Activated naive CD8-positive, alpha-beta T cell (primary cell): ENCODE measurements at regions not wholly inside any gene's neighbourhood (a gene's known extent, or its start where the extent isn't known, plus 50 kb on each side); places are given as distances from the start of the nearest gene placed in this dataset.

ENCODE experiments used
- H3K27ac Mint-ChIP-seq: one replicate; pipeline ENCODE4 v1.8.0; 2021; ENCODE audit warnings: mixed read lengths
- H3K27me3 Mint-ChIP-seq: one replicate; pipeline ENCODE4 v1.8.0; 2021; ENCODE audit warnings: mixed read lengths
- H3K36me3 Mint-ChIP-seq: one replicate; pipeline ENCODE4 v1.8.0; 2021; ENCODE audit warnings: mixed read lengths
- H3K4me1 Mint-ChIP-seq: one replicate; pipeline ENCODE4 v1.8.0; 2021; ENCODE audit warnings: low read depth, mixed read lengths
- H3K4me3 Mint-ChIP-seq: one replicate; pipeline ENCODE4 v1.8.0; 2021; ENCODE audit warnings: mild to moderate bottlenecking, mixed read lengths
- H3K9me3 Mint-ChIP-seq: one replicate; pipeline ENCODE4 v1.8.0; 2021; ENCODE audit warnings: low read depth, mixed read lengths

- H3K4me1 Mint-ChIP-seq: no peaks in the 10 kb centered on the region
- peaks cover 7% of the 10 kb centered on the region for H3K27me3 Mint-ChIP-seq
- no peak overlapping the region for H3K27ac Mint-ChIP-seq
- H3K36me3 Mint-ChIP-seq: no peaks in the 10 kb centered on the region
- no peak overlapping the region for H3K4me3 Mint-ChIP-seq
- H3K9me3 Mint-ChIP-seq: no peaks in the 10 kb centered on the region
Observed at GRCh38 chr1:87800006-87800405, 471.3 kb downstream of the LMO4 start.

DNA sequence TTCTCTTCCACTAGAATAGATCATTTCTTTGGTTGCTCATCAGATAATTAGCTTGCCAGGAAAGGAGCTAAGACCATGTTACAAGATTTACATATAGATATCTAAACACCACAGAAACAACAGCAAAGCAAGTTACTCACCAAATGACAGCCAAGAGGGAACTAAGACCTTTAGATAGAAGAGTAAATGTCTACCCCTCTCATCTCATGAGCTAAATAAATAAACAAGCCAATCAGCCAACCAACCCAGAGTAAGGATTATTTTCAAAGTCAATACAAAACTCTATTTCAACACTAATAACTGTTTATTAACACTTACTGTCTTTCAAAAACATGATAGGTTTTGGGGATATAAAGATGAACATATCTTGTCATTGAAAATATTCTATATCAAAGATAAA, 474.7 kb downstream of the LMO4 start:
- Mint-ChIP-seq H3K4me3 (no peak overlapping the region), H3K9me3 (no peaks in the 10 kb centered on the region), H3K4me1 (no peaks in the 10 kb centered on the region), H3K27ac (no peak overlapping the region), H3K27me3 (peaks cover 7% of the 10 kb centered on the region), H3K36me3 (no peaks in the 10 kb centered on the region)

- H3K27ac Mint-ChIP-seq: no peak overlapping the region
Observed at GRCh38 chr1:87804128-87804527, 475.4 kb downstream of the LMO4 start.

DNA sequence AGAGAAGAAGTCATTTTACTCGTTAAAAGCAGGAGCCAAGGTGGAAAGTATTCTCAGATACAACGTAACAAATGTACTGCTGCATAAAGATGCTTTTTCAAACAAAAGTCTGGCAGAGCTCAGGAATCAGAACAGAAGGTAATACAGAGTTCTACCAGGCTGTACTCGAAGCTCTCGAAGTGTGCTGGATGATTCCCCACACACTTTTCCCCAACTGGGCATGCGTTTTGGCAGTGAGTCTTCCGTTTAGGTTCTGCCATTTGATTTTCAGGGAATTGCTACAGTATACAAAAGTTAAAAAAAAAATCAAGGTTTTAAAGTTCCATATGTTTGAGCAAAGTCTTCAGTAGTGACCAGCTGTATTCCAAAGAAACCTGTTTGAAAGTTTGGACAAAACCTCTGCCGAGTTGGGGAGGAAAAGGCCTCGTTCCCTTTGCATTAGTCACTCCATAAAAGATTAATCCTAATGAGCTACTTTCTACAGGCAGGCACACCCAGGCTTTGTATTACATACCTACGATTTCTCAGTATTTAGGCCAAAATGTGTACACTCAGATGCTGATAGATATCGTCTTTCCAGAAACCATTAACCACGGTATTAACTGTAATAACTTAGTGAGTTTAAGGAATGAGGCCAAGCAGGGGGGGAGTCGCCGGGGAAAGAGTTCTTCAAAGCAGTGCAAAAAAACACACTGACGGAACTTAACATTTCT, 477.1 kb downstream of the LMO4 start:
- H3K4me1 Mint-ChIP-seq: no peaks in the 10 kb centered on the region
- H3K4me3 Mint-ChIP-seq: no peak overlapping the region
- no peaks in the 10 kb centered on the region for H3K9me3 Mint-ChIP-seq
- no peak overlapping the region for H3K27ac Mint-ChIP-seq
- H3K36me3 Mint-ChIP-seq: no peaks in the 10 kb centered on the region
- peaks cover 5% of the 10 kb centered on the region for H3K27me3 Mint-ChIP-seq

More at GRCh38 chr1:87804128-87804527, 475.4 kb downstream of the LMO4 start:
- no peaks in the 10 kb centered on the region for H3K9me3 Mint-ChIP-seq
- no peak overlapping the region for H3K4me3 Mint-ChIP-seq
- no peaks in the 10 kb centered on the region for H3K36me3 Mint-ChIP-seq
- no peaks in the 10 kb centered on the region for H3K4me1 Mint-ChIP-seq
- H3K27me3 Mint-ChIP-seq: peaks cover 7% of the 10 kb centered on the region

DNA sequence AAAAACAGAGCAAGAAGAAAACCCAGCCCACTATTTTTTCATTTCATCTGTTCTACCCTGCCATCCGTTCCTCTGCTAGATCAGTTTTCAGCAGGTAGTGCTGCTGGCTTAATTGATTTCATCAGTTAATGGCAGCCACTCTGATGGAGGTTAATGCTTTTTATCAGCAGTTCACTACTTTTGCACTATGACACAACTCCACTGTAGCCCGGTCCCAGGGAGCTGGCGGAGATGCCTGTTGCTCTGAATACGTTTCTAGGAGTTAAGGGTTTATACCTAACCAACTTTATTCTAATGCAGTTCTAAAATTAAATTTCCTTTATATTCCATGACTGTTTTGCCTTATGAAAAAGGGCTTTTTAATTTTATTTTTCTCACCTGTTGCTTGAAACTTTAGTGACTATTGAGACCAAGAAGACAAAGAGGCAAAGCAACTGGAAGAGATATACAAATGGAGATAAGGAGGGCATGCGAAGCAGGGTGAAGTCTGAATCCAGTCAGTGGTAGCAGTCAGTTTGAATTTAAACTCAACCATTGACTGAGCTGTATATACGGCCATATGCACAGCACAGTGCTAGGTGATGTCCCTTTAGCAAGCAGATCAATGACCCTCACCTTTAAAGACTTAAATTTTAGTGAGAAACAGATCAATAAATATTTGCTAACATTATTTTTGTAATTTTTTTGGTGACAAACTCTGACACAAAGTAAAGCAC, 477.9 kb downstream of the LMO4 start:
- Mint-ChIP-seq H3K27ac (no peak overlapping the region), H3K27me3 (peaks cover 4% of the 10 kb centered on the region), H3K9me3 (no peaks in the 10 kb centered on the region), H3K4me1 (no peaks in the 10 kb centered on the region), H3K36me3 (no peaks in the 10 kb centered on the region), H3K4me3 (no peak overlapping the region)

DNA sequence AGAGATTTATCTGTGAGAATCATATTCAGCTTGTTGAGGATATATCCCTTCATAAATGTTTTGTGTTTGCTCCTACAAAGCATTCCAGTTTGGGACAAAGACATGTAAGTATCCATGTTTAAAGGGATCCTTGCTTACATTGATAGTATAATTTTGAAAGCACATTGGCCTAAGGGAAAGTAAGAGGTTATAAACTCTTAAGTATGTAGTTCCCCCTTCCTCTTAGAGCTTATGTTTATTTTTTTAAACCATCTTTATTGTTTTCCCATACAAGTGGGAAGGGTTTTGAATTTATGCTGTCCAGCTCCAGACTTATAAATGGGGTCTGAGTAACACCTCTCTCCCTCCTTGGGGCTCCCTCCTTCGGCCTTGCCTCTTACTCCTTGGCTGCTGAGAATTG, 481.5 kb downstream of the LMO4 start:
- Mint-ChIP-seq H3K27me3 (no peaks in the 10 kb centered on the region), H3K36me3 (no peaks in the 10 kb centered on the region), H3K4me1 (no peaks in the 10 kb centered on the region), H3K27ac (no peak overlapping the region), H3K4me3 (no peak overlapping the region), H3K9me3 (no peaks in the 10 kb centered on the region)

DNA sequence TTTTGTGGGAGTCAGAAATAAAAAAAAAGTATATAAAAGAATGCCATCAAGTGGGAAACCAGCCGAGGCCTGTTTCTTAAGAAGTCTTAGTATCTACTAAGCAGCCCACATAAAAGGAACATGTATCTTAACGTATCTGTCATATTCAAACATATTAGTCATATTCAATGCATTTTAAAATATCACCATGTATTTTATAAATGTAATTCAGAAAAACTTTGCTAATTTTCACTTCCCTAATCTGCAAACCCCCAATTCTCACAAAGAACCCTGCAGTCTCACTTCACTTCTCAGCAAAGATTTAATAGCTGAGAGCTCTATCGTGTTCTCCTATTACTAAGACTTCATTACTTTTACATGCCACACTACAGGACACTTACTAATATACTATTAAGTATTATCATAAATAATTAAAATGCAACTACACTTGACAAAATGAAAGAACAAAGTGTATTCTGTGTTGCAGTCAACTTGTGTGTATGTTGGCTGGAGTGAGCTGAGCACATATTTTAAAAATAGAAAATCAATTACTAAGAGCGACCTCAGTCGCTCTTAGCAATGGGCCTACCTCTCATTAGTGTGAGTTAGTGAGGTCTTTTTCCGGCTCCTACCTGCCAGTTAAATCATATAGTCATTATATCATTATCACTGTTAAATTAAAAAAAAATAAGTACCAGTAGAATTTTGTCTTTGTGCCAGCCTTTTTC, 484.3 kb downstream of the LMO4 start:
- H3K4me3 Mint-ChIP-seq: no peak overlapping the region
- no peaks in the 10 kb centered on the region for H3K9me3 Mint-ChIP-seq
- H3K27ac Mint-ChIP-seq: no peak overlapping the region
- H3K4me1 Mint-ChIP-seq: no peaks in the 10 kb centered on the region
- H3K36me3 Mint-ChIP-seq: no peaks in the 10 kb centered on the region
- peaks cover 2% of the 10 kb centered on the region for H3K27me3 Mint-ChIP-seq

DNA sequence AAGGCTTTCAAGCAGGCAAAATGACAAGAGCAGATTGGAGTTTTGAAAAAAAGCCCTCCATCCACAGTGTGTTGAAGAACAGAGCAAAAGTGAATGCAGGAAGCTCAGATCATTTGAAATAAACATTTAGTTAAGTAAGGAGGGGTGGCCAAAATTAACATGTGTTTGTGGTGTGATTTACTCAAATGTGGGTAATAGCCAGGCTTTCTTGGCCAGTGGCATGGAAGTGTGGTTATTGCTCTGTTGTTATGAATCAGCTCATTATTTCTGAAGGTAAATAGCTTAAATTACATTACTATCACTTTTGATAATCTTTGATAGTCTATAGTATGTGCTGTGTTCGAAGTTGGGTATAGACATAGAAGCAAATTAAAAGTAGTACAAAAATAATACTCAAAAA, 485.9 kb downstream of the LMO4 start:
- H3K4me3 Mint-ChIP-seq: no peak overlapping the region
- H3K27ac Mint-ChIP-seq: no peak overlapping the region
- H3K9me3 Mint-ChIP-seq: no peaks in the 10 kb centered on the region
- no peaks in the 10 kb centered on the region for H3K4me1 Mint-ChIP-seq
- H3K36me3 Mint-ChIP-seq: no peaks in the 10 kb centered on the region
- H3K27me3 Mint-ChIP-seq: peaks cover 2% of the 10 kb centered on the region

DNA sequence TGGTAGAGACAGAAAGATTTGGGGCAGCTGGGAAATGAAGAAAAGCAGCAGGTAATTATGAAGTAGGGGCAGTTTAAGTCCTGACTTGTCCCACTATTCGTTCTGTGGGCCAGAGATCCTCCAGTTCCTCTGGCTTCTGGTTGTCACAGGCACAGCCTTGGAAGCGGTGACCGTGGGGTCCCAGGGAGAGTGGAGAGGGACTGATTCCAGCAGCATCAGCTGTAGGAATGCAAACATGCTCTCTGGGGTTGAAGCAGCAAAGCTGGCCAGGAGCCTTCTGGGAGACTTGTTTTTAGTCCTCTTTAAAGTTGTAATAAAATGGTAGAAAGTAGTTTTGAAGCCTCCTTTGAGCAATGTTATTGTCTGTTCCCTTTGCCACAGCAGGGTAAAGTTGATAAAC, 488.0 kb downstream of the LMO4 start:
- H3K27ac Mint-ChIP-seq: no peak overlapping the region
- H3K27me3 Mint-ChIP-seq: peaks cover 2% of the 10 kb centered on the region
- no peaks in the 10 kb centered on the region for H3K9me3 Mint-ChIP-seq
- H3K4me1 Mint-ChIP-seq: no peaks in the 10 kb centered on the region
- H3K4me3 Mint-ChIP-seq: no peak overlapping the region
- no peaks in the 10 kb centered on the region for H3K36me3 Mint-ChIP-seq

DNA sequence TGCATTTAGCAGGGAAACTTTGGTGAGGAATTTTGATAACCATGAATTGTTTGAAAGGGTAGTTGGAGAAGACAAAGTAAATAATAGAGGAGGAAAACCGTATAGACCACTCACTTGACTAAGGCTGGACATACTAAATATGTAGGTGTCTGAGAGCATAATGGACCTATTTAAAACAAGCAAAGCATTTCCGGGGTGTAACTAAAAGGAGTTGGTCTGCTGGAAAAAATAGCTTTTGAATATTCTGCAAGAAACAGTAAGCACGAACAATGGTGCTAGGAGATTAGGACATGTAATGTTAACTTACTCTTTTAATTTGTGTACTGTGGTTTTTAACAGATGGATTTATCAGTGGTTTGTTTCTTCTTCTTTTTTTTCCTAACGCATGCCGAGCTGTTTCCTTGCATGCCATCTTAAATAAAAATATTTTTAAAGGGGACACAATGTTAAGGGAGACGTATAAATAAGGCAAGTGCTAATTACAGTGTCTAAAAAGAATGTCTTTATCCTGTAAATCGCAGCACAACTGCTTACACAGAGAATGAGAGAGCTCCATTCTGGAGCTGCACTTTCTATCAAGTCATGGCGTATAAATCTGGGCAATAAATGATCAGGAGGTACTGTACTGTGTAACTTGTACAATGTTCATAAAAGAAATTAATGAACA, 492.1 kb downstream of the LMO4 start:
- Mint-ChIP-seq H3K9me3 (no peaks in the 10 kb centered on the region), H3K4me1 (no peaks in the 10 kb centered on the region), H3K4me3 (no peak overlapping the region), H3K27ac (no peak overlapping the region), H3K27me3 (no peaks in the 10 kb centered on the region), H3K36me3 (no peaks in the 10 kb centered on the region)

DNA sequence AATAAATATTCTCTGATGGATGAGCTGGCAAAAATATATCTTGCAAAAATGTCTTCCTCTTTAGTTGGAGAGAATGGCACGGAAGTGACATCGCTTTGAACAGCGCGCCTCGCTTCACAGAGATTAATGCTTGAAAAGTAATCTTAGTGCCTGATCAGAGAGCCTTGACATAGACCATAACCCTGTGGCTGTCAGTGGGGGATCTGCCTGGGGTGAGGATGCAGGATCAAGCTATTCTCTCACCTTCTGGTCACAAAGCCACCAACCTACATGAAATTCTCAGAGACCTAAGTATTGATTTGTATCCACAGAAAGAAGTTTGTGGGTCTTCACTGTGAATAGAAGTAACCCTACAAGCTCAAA, 492.6 kb downstream of the LMO4 start:
- H3K27me3 Mint-ChIP-seq: no peaks in the 10 kb centered on the region
- no peaks in the 10 kb centered on the region for H3K9me3 Mint-ChIP-seq
- no peak overlapping the region for H3K4me3 Mint-ChIP-seq
- H3K27ac Mint-ChIP-seq: no peak overlapping the region
- H3K4me1 Mint-ChIP-seq: no peaks in the 10 kb centered on the region
- no peaks in the 10 kb centered on the region for H3K36me3 Mint-ChIP-seq

DNA sequence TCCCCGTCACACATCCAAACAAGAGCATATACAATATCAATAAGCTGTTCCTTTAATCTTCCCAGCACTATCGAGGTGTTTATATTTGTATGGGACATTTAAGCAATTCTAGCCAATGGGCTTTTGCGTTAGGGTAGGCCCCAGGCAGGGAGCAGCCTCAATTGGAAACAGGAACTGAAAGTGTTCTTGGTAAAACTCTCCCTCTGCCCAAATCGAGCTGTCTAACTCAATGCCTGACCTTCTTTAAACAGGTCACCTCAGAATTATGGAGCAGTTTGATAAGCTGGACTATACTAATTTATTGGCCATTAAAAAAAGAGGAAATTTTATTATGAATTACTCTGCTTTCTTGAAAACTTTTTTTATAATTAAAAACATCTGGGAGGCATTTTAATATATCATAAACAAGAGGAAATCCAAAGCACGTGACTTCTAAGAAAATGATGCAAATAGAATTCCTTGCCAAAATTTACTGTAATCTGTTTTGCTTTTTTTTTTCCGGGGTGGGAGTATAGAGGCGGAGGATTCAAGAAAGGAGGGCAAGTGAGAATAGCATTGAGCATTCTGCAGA, 498.1 kb downstream of the LMO4 start:
- Mint-ChIP-seq H3K27ac (no peak overlapping the region), H3K4me1 (no peaks in the 10 kb centered on the region), H3K4me3 (no peak overlapping the region)

DNA sequence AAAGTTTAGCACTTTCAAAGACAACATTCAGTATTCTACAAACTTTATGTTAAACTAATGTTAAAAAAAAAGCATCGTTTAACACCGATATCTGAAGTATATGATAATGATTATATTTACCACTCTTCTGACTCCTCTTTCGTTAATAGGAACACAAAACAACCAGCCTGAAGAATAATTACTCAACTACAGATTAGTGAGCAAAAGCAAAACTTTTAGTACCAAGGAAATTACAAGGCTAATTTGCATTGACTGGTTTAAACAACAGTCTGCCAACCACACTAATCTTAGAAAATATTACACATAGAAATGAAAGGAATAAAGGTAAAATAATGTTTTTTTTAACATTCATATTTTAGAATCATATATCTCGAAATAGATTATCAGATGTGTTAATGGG, 500.7 kb downstream of the LMO4 start:
- Mint-ChIP-seq H3K27me3 (no peaks in the 10 kb centered on the region), H3K4me1 (no peaks in the 10 kb centered on the region), H3K9me3 (no peaks in the 10 kb centered on the region), H3K36me3 (no peaks in the 10 kb centered on the region), H3K27ac (no peak overlapping the region), H3K4me3 (no peak overlapping the region)

More for the DNA sequence above, 498.1 kb downstream of the LMO4 start:
- no peaks in the 10 kb centered on the region for H3K9me3 Mint-ChIP-seq
- no peaks in the 10 kb centered on the region for H3K36me3 Mint-ChIP-seq
- no peaks in the 10 kb centered on the region for H3K27me3 Mint-ChIP-seq

DNA sequence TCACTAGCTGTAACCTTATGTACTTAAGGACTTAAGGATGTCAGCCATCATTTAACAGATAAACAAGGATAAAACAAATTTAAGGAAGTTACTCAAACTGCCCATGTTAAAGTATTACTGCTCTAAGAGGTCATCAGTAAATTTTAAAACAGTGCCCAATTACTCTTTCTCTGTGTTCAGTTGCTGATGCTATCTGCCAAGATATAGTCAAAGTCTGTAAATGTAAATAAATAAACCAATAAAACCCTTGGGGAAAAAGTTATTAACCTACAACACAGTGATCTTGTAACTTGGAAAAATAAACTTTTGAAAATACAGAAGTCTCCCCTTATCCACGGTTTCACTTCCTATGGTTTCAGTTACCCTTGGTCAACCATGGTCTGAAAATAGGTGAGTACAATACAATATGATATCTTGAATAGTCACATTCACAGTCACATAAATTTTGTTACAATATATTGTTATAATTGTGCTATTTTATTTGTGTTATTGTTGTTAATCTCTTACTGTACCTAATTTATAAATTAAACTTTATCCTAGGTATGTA, 501.8 kb downstream of the LMO4 start:
- H3K27ac Mint-ChIP-seq: no peak overlapping the region
- no peaks in the 10 kb centered on the region for H3K9me3 Mint-ChIP-seq
- H3K4me1 Mint-ChIP-seq: no peaks in the 10 kb centered on the region
- H3K36me3 Mint-ChIP-seq: no peaks in the 10 kb centered on the region
- no peaks in the 10 kb centered on the region for H3K27me3 Mint-ChIP-seq
- no peak overlapping the region for H3K4me3 Mint-ChIP-seq
